SU-DHL-6 (cell line): ENCODE measurements at regions not wholly inside any gene's neighbourhood (a gene's known extent, or its start where the extent isn't known, plus 50 kb on each side); places are given as distances from the start of the nearest gene placed in this dataset.
"Not testable (repeated sequence)": the region's sequence is repeated elsewhere in the genome, so short reads cannot be mapped to it uniquely, and the experiment has no call there.

Experiments
- CTCF ChIP-seq: fragments of 200-600 bp; sonication (generic); IDR thresholded peaks from one replicate; pipeline ENCODE4 v1.5.1; 2017; ENCODE audit warnings: antibody characterized with exemption, mild to moderate bottlenecking, low read length, moderate library complexity; ENCODE audit not compliant: insufficient read depth, poor library complexity, severe bottlenecking
- EZH2phosphoT487 ChIP-seq: fragments of 200-600 bp; sonication (generic), shearing (Covaris generic); conservative IDR thresholded peaks from 2 replicates; pipeline ENCODE4 v1.6.1; 2018; ENCODE audit warnings: mild to moderate bottlenecking, antibody characterized with exemption, low read length, moderate library complexity, mixed read lengths

- TF ChIP-seq CTCF, EZH2phosphoT487: not testable (repeated sequence)
These were observed 235.3 kb downstream of the PCSK1 start for GRCh38 chr5:96197767-96198166.
